PC-9 (cell line): ENCODE measurements at regions not wholly inside any gene's neighbourhood (a gene's known extent, or its start where the extent isn't known, plus 50 kb on each side); places are given as distances from the start of the nearest gene placed in this dataset.
"Not testable (repeated sequence)": the region's sequence is repeated elsewhere in the genome, so short reads cannot be mapped to it uniquely, and the experiment has no call there.

Experiments
- BruUV-seq: library from RNA; stranded (reverse); fragments of 400-500 nt; replicated peaks from 2 replicates; lab custom pipeline; 2021; lab: Mats Ljungman, UMichigan
- CTCF ChIA-PET: fragments of 300-600 bp; sonication (Branson Sonifier 250); formaldehyde crosslinking; loops from one replicate; lab custom pipeline; 2022; ENCODE audit warnings: antibody characterized with exemption; lab: Charles Lee
- POLR2A ChIA-PET: fragments of 300-600 bp; sonication (Branson Sonifier 250); formaldehyde crosslinking; loops from one replicate; lab custom pipeline; 2022; ENCODE audit warnings: antibody characterized with exemption; ENCODE audit not compliant: unreplicated experiment; lab: Charles Lee
- DNase-seq, 2 experiments: peaks; one replicate each; pipeline versions ENCODE4 v3.0.0 to v3.0.0-alpha.2; 2015 to 2022; ENCODE audit warnings: mixed read lengths in 1 of 2
- H2AFZ ChIP-seq: fragments of 200-600 bp; sonication (generic); 2 replicates; pipeline ENCODE4 v1.8.1; 2017; ENCODE audit warnings: antibody characterized with exemption
- H3F3A ChIP-seq: fragments of 200-600 bp; sonication (generic); 2 replicates; pipeline ENCODE4 v1.8.1; 2017; ENCODE audit warnings: antibody characterized with exemption, mild to moderate bottlenecking, low read depth; ENCODE audit not compliant: insufficient read depth
- H3K27ac ChIP-seq: fragments of 200-600 bp; sonication (generic); 2 replicates; pipeline ENCODE4 v1.6.1; 2016; ENCODE audit warnings: mixed run types
- H3K27me3 ChIP-seq: fragments of 200-600 bp; sonication (generic); 2 replicates; pipeline ENCODE4 v1.6.1; 2016; ENCODE audit warnings: low read depth, mixed run types; ENCODE audit not compliant: insufficient read depth
- H3K36me3 ChIP-seq: fragments of 200-600 bp; sonication (generic); 2 replicates; pipeline ENCODE4 v1.6.1; 2016; ENCODE audit warnings: low read depth, mixed run types
- H3K4me1 ChIP-seq: fragments of 200-600 bp; sonication (generic); replicated peaks from 2 replicates; pipeline ENCODE4 v1.6.1; 2016; ENCODE audit warnings: mixed run types; ENCODE audit not compliant: insufficient read depth
- H3K4me2 ChIP-seq: fragments of 200-600 bp; sonication (generic); 2 replicates; pipeline ENCODE4 v1.6.1; 2017; ENCODE audit warnings: mixed run types
- H3K4me3 ChIP-seq: fragments of 200-600 bp; sonication (generic); 2 replicates; pipeline ENCODE4 v1.6.1; 2016; ENCODE audit warnings: mixed run types
- H3K79me2 ChIP-seq: fragments of 200-600 bp; sonication (generic); 2 replicates; pipeline ENCODE4 v1.6.1; 2017; ENCODE audit warnings: low read depth, mixed run types
- H3K9me2 ChIP-seq: fragments of 200-600 bp; sonication (generic); 2 replicates; pipeline ENCODE4 v1.8.1; 2017; ENCODE audit warnings: mild to moderate bottlenecking; ENCODE audit not compliant: insufficient read depth
- H3K9me3 ChIP-seq: fragments of 200-600 bp; sonication (generic); 2 replicates; pipeline ENCODE4 v1.8.1; 2016; ENCODE audit warnings: low read depth; ENCODE audit not compliant: insufficient read depth
- H4K20me1 ChIP-seq: fragments of 200-600 bp; sonication (generic); 2 replicates; pipeline ENCODE4 v1.8.1; 2017; ENCODE audit not compliant: insufficient read depth
- CTCF ChIP-seq: fragments of 200-600 bp; sonication (generic); conservative IDR thresholded peaks from 2 replicates; pipeline ENCODE4 v1.6.1; 2017; ENCODE audit warnings: mixed run types, antibody characterized with exemption, mild to moderate bottlenecking, moderate library complexity
- EZH2 ChIP-seq: fragments of 200-600 bp; sonication (generic); IDR thresholded peaks from 2 replicates; pipeline ENCODE4 v1.8.0; 2017; ENCODE audit warnings: antibody characterized with exemption, low read depth
- intact Hi-C: fragments of 100-400 bp; cut with micrococcal nuclease; formaldehyde crosslinking; loops from one replicate; pipeline ENCODE4 v1.10.0; 2022; ENCODE audit not compliant: unreplicated experiment

DNA sequence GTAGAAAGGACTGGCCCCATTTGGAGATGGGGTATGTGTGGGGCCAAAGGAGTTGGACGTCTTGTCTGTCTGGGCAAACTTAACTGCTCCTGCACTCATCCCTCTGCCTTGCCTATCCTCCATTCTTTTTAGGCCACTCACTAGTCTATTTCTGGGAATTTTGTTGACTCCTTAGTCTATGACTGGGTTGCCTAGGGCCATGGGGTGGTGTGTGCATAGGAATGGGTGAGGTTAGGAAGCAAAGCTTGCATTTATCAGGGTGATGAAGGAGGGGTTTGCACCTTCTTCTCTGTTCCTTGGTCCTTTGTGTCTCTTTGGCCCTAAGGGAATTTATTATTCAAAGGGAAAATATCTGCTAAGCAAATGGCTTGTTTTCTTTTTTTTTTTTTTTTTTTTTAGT, 80.9 kb upstream of the OR9Q1 start:
- intact Hi-C loops = no loop called here
- no peak for TF ChIP-seq CTCF
- TF ChIP-seq EZH2 = no peak
- H3K4me2 ChIP-seq = no peak overlapping the region
- no peak for DNase-seq
- H3K79me2 ChIP-seq = no peaks in the 10 kb centered on the region
- H3K4me3 ChIP-seq = no peak overlapping the region
- no peak overlapping the region for H2AFZ ChIP-seq
- ChIA-PET CTCF (no interaction called here), POLR2A (no interaction called here)
- H3K4me1 ChIP-seq = no peaks in the 10 kb centered on the region
- H4K20me1 ChIP-seq = no peaks in the 10 kb centered on the region
- H3K27ac ChIP-seq = no peak overlapping the region
- H3F3A ChIP-seq = no peaks in the 10 kb centered on the region
- no TSS peak for BruUV-seq
- H3K36me3 ChIP-seq = no peaks in the 10 kb centered on the region
- no peaks in the 10 kb centered on the region for H3K9me3 ChIP-seq
- H3K27me3 ChIP-seq = peaks cover 55% of the 10 kb centered on the region
- no peaks in the 10 kb centered on the region for H3K9me2 ChIP-seq

DNA sequence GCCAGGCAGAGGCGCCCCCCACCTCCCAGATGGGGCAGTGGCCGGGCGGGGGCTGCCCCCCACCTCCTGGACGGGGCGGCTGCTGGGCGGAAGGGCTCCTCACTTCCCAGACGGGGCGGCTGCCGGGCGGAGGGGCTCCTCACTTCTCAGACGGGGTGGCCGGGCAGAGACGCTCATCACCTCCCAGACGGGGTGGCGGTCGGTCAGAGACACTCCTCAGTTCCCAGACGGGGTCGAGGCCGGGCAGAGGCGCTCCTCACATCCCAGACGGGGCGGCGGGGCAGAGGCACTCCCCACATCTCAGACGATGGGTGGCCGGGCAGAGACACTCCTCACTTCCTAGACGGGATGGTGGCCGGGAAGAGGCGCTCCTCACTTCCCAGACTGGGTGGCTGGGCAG, 79.9 kb upstream of the OR9Q1 start:
- not testable (repeated sequence) for BruUV-seq

GRCh38 chr11:57946628-57947027, 77.1 kb upstream of the OR9Q1 start:
- no TSS peak for BruUV-seq
- no peak overlapping the region for H3K4me3 ChIP-seq
- no peak overlapping the region for H3K4me2 ChIP-seq
- H3F3A ChIP-seq = no peaks in the 10 kb centered on the region
- intact Hi-C loops = no loop called here
- H2AFZ ChIP-seq = no peak overlapping the region
- POLR2A ChIA-PET = no interaction called here
- no peaks in the 10 kb centered on the region for H3K79me2 ChIP-seq
- H3K36me3 ChIP-seq = no peaks in the 10 kb centered on the region
- no peak for DNase-seq
- no peaks in the 10 kb centered on the region for H3K9me2 ChIP-seq
- H3K9me3 ChIP-seq = no peaks in the 10 kb centered on the region
- H3K27ac ChIP-seq = no peak overlapping the region
- no peaks in the 10 kb centered on the region for H3K4me1 ChIP-seq
- CTCF ChIA-PET = no interaction called here
- TF ChIP-seq CTCF (no peak), EZH2 (no peak)
- H3K27me3 ChIP-seq = peaks cover 37% of the 10 kb centered on the region
- H4K20me1 ChIP-seq = no peaks in the 10 kb centered on the region

More for the DNA sequence above, 79.9 kb upstream of the OR9Q1 start:
- H4K20me1 ChIP-seq, CTCF ChIA-PET, H3K4me2 ChIP-seq, H3K27ac ChIP-seq, POLR2A ChIA-PET, H2AFZ ChIP-seq, H3K4me1 ChIP-seq, H3K9me2 ChIP-seq, DNase-seq, intact Hi-C loops, H3K4me3 ChIP-seq, H3F3A ChIP-seq, H3K36me3 ChIP-seq, H3K79me2 ChIP-seq, H3K9me3 ChIP-seq: not testable (repeated sequence)
- peaks cover 47% of the 10 kb centered on the region for H3K27me3 ChIP-seq

- CTCF ChIA-PET = no interaction called here
- intact Hi-C loops = no loop called here
- no peaks in the 10 kb centered on the region for H3K36me3 ChIP-seq
- no peak for TF ChIP-seq CTCF
- TF ChIP-seq EZH2 = no peak
- H3K4me1 ChIP-seq = no peaks in the 10 kb centered on the region
- H3F3A ChIP-seq = no peaks in the 10 kb centered on the region
- no TSS peak for BruUV-seq
- no peaks in the 10 kb centered on the region for H3K9me3 ChIP-seq
- H3K27ac ChIP-seq = no peak overlapping the region
- no peaks in the 10 kb centered on the region for H4K20me1 ChIP-seq
- no peaks in the 10 kb centered on the region for H3K9me2 ChIP-seq
- no peak overlapping the region for H2AFZ ChIP-seq
- peaks cover 15% of the 10 kb centered on the region; the same call in 1 of the 2 replicates for H3K27me3 ChIP-seq
- no peak for DNase-seq
- no peaks in the 10 kb centered on the region for H3K79me2 ChIP-seq
- H3K4me2 ChIP-seq = no peak overlapping the region
- POLR2A ChIA-PET = no interaction called here
- H3K4me3 ChIP-seq = no peak overlapping the region
Observed at GRCh38 chr11:57964660-57965059, 59.0 kb upstream of the OR9Q1 start.
